Astrocyte of the spinal cord (primary cell): ENCODE measurements at regions not wholly inside any gene's neighbourhood (a gene's known extent, or its start where the extent isn't known, plus 50 kb on each side); places are given as distances from the start of the nearest gene placed in this dataset.

Source experiments
- DNase-seq: peaks from one replicate; pipeline ENCODE4 v3.0.0; 2011; ENCODE audit warnings: low read depth, low spot score
- H3K4me3 ChIP-seq: 2 replicates; pipeline ENCODE4 v1.5.1; 2011; ENCODE audit warnings: low read depth, mild to moderate bottlenecking, low read length, moderate library complexity
- in situ Hi-C: cut with HindIII; loops from 2 replicates; pipeline ENCODE4 v1.10.0; 2017; ENCODE audit warnings: low sequenced_read_pairs
- TF ChIP-seq, protein P1 (sequence below): IDR thresholded peaks from 2 replicates; pipeline ENCODE4 v1.5.1; 2012; ENCODE audit warnings: low read depth, mild to moderate bottlenecking, low read length, inconsistent platforms

DNA sequence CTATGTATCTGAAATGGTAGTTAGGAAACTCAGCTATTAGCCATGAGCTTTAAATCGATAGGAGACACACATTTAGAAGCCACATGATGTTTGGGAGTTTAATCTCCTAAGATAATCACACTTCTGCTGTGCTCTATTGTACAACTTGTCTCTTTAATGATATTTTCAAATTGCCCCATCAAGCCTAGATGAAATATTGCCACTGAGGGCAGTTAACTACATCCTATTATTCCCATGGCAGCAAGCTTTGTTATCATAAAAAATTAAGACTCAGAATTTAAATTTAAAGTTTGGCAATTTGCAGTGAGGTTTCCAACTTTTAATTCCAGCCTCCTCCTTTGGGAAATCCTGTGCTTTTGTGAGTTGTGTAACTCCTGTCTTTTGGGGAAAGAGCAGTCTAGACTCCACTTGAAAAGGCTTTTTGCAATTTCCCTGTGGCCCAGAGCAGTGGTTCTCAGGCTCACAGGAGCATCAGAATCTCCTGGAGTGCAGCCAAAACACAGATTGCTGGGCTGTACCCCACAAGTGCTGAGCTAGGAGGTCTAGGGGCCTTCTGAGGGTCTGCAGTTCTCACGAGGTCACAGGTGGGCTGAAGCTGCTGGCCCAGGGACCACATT is 792.4 kb downstream of the QKI start:
- no peak overlapping the region for H3K4me3 ChIP-seq
- in situ Hi-C loops, result no loop called here
- no peak for DNase-seq
- TF ChIP-seq, protein P1, sequence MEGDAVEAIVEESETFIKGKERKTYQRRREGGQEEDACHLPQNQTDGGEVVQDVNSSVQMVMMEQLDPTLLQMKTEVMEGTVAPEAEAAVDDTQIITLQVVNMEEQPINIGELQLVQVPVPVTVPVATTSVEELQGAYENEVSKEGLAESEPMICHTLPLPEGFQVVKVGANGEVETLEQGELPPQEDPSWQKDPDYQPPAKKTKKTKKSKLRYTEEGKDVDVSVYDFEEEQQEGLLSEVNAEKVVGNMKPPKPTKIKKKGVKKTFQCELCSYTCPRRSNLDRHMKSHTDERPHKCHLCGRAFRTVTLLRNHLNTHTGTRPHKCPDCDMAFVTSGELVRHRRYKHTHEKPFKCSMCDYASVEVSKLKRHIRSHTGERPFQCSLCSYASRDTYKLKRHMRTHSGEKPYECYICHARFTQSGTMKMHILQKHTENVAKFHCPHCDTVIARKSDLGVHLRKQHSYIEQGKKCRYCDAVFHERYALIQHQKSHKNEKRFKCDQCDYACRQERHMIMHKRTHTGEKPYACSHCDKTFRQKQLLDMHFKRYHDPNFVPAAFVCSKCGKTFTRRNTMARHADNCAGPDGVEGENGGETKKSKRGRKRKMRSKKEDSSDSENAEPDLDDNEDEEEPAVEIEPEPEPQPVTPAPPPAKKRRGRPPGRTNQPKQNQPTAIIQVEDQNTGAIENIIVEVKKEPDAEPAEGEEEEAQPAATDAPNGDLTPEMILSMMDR, result no peak

DNA sequence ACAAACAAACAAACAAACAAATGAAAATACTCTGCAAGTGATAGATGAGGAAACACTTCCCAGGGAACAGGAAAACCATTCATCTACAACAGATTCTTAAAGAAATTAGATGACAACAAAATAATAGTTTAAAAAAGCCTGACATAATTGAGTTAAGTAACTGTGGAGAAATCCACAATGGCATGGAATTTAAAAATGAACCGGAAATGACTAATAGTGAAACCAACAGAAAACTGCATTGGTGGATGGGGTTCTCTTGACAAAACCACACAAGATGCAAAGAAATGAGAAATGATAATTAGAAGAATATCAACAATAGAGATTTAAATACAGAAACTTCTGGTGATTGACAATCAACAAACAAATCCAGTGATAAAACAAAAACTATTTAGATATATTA is 785.6 kb downstream of the QKI start:
- DNase-seq, result peak; percentile 11

DNA sequence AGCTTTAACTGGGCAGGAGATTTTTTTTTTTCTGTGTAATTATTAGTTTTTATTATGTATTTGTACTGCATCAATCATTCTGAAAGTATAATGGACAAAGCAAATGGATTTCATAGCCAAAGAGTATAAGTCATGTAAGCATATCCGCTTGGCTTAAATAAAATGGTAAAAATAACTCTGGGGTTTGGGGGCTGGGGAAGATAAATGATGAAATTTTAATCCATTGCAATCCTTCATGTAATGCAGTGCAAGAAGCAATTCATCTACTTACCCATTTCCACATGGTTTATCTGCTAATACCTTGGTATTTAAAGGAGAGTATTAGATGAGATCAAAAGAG is 781.4 kb downstream of the QKI start:
- no peak overlapping the region for H3K4me3 ChIP-seq
- in situ Hi-C loops, result no loop called here
- no peak for DNase-seq
- TF ChIP-seq, protein P1, result no peak

More for the DNA sequence above, 785.6 kb downstream of the QKI start:
- in situ Hi-C loops, result no loop called here
- TF ChIP-seq, protein P1, result no peak
- H3K4me3 ChIP-seq, result no peak overlapping the region

DNA sequence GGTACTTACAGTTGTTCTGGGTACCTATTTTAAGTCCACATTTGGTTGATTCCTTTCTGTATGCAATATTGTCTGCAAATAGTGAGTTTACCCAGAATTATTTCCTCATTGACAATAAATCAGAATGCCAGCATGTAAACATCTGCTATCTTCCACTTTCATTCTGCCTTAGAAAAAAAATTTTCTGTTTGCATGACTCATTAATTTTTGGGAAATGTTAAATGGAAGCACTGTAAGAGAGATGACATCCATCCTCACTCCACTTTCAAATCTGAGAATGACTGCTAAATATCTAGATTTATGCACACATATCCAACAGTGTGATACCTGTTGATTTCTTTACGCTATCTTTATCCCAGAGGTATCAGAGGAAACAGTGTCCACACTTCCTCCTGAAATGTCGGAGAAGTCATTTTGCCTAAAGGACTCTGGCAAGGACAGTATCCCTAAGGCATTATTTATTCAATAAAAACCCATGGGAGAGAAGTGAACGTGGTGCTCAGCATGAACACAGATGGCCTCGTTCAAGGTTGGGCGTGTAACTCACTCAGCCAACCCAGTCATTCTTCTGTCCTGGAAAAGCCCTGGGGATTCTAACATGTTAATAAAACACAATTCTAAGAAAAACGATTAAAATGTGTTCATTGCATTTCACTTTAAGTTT is 780.9 kb downstream of the QKI start:
- TF ChIP-seq, protein P1, result no peak
- H3K4me3 ChIP-seq, result no peak overlapping the region
- no peak for DNase-seq
- in situ Hi-C loops, result no loop called here

DNA sequence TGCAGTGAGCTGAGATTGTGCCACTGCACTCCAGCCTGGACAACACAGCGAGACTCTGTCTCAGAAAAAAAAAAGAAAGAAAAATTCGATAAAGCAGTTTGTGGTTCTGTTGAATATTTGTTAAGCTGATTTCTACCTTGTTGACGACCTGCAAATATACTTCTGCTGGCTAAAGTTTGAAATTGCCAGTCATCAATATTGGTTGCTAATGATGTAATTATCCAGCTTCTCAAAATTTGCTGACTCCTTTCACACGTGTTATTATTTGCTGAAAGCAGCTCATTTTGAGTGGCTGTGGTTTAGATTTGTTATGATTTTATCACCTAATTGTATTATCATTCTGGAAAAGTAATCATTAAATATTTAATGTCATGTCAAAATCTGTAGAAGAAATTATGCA is 774.3 kb downstream of the QKI start:
- no peak for DNase-seq
- TF ChIP-seq, protein P1, result no peak
- in situ Hi-C loops, result no loop called here

DNA sequence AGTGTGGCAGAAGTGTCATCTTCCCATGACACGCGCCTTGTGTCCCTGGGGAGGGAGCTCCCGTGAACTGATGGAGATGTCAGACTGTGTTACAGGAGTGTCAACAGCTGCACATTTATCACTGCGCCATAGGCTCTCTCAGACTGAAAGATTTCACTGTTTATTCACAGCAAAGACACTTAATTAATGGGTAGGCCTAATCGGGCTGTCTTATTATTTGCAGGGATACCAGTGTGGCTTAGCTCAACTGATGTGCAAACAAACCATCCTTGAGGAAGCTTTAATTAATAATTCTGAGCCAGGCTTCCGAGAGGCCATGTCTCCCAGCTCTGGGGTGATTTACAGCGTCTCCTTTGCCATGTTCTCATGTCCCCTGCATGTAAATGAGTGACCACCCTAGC is 771.0 kb downstream of the QKI start:
- in situ Hi-C loops, result no loop called here
- TF ChIP-seq, protein P1, result no peak
- no peak for DNase-seq
- no peak overlapping the region for H3K4me3 ChIP-seq

More for the DNA sequence above, 774.3 kb downstream of the QKI start:
- H3K4me3 ChIP-seq, result no peak overlapping the region

DNA sequence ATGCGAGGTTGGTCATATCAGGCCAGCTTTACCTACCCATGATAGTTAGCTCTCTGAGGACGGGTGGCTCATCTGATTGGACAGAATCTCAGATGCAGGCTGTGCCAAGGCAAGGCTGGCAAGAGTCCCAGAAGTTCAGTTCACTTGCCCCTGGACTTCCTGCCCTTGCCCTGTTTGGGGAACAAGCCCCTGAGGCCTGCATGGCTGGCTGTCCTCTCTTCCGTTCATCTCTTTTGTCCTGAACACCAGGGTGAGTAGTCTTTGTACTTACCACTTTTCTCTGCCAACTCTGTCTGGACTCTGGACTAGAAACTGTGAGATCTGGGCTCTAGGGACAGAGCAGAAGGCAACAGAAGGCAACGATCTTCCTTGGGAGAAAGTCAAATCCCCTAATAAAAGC is 769.9 kb downstream of the QKI start:
- DNase-seq, result no peak

More for the DNA sequence above, 769.9 kb downstream of the QKI start:
- in situ Hi-C loops, result no loop called here
- no peak overlapping the region for H3K4me3 ChIP-seq
- TF ChIP-seq, protein P1, result no peak
